ENCODE measurements at regions not wholly inside any gene's neighbourhood (a gene's known extent, or its start where the extent isn't known, plus 50 kb on each side); places are given as distances from the start of the nearest gene placed in this dataset.

GRCh38 chr10:3539696-3540383 is 245.2 kb downstream of the KLF6 start:
- Mint-ChIP-seq H3K27ac (no peak overlapping the region), H3K9me3 (ENCODE audit: insufficient read depth) (no peaks in the 10 kb centered on the region)

More at GRCh38 chr10:3539696-3540383, 245.2 kb downstream of the KLF6 start:
- CTCF ChIA-PET, result no interaction called here
- Histone ChIP-seq H2AFZ (ENCODE audit: insufficient read depth, low read depth, low read length, poor library complexity, severe bottlenecking) (no peak overlapping the region), H3K27ac (ENCODE audit: low read length in 2 of 2) (no peak overlapping the region), H3K79me2 (ENCODE audit: control insufficient read depth, insufficient read depth, low read length) (no peaks in the 10 kb centered on the region), H3K9me3 (ENCODE audit: control extremely low read depth in 1 of 3, control insufficient read depth in 2 of 3, insufficient read depth in 1 of 3, low read length in 2 of 3) (no peaks in the 10 kb centered on the region), H3K27me3 (replicated peaks in 1 of 4; ENCODE audit: control extremely low read depth in 1 of 4, control insufficient read depth in 3 of 4, insufficient read depth in 4 of 4, low read length in 3 of 4) (no peaks in the 10 kb centered on the region), H3K9ac (ENCODE audit: low read length) (no peak overlapping the region), H3K36me3 (replicated peaks in 1 of 2; ENCODE audit: control extremely low read depth in 1 of 2, control insufficient read depth in 1 of 2, extremely low read depth in 1 of 2, insufficient read depth in 2 of 2, low read length in 1 of 2) (no peaks in the 10 kb centered on the region), H4K20me1 (ENCODE audit: control insufficient read depth, insufficient read depth, low read length, poor library complexity, severe bottlenecking) (no peaks in the 10 kb centered on the region), H3K4me1 (ENCODE audit: control insufficient read depth in 2 of 2, insufficient read depth in 2 of 2, low read length in 2 of 2) (no peaks in the 10 kb centered on the region), H3K4me3 (ENCODE audit: control extremely low read depth in 1 of 5, extremely low read depth in 1 of 5, insufficient read depth in 1 of 5, low read depth in 2 of 5, low read length in 4 of 5) (no peak overlapping the region), H3K4me2 (replicated peaks; ENCODE audit: low read depth, low read length, poor library complexity, severe bottlenecking) (no peak overlapping the region)
- Mint-ChIP-seq H3K27me3 (no peaks in the 10 kb centered on the region), H3K4me3 (no peak overlapping the region), H3K4me1 (no peaks in the 10 kb centered on the region)
- intact Hi-C loops (cut with micrococcal nuclease), result no loop called here
- 96% methylated on average over 14 of the region's 20 CpGs for WGBS (ENCODE audit: insufficient coverage)
- POLR2A ChIA-PET, result no interaction called here
- no peak for DNase-seq
- TF ChIP-seq EZH2 (IDR thresholded peaks at IDR 0.05; ENCODE audit: borderline replicate concordance, insufficient read depth, low read depth, low read length, poor library complexity, severe bottlenecking) (no peak), CTCF (IDR thresholded peaks at IDR 0.05) (no peak)
- no peak for ATAC-seq (ENCODE audit: low read depth)

All from B cell (primary cell).